ENCODE measurements at regions not wholly inside any gene's neighbourhood (a gene's known extent, or its start where the extent isn't known, plus 50 kb on each side); places are given as distances from the start of the nearest gene placed in this dataset.

GRCh38 chr1:187078321-187078720, 249.6 kb downstream of the PLA2G4A start:
- Histone ChIP-seq H3K4me1 (ENCODE audit: control insufficient read depth in 3 of 3, insufficient read depth in 3 of 3, low read length in 3 of 3) (no peaks in the 10 kb centered on the region), H3K4me3 (ENCODE audit: low read length in 3 of 3) (no peak overlapping the region), H3K9ac (ENCODE audit: low read depth in 1 of 3, low read length in 3 of 3) (no peak overlapping the region), H3K27me3 (ENCODE audit: control insufficient read depth in 3 of 3, insufficient read depth in 3 of 3, low read length in 3 of 3) (no peaks in the 10 kb centered on the region), H3K9me3 (ENCODE audit: control insufficient read depth in 3 of 3, low read length in 3 of 3) (no peaks in the 10 kb centered on the region), H3K27ac (ENCODE audit: low read depth, low read length) (no peak overlapping the region), H3K36me3 (ENCODE audit: control insufficient read depth in 3 of 3, insufficient read depth in 3 of 3, low read length in 3 of 3) (no peaks in the 10 kb centered on the region)

DNA sequence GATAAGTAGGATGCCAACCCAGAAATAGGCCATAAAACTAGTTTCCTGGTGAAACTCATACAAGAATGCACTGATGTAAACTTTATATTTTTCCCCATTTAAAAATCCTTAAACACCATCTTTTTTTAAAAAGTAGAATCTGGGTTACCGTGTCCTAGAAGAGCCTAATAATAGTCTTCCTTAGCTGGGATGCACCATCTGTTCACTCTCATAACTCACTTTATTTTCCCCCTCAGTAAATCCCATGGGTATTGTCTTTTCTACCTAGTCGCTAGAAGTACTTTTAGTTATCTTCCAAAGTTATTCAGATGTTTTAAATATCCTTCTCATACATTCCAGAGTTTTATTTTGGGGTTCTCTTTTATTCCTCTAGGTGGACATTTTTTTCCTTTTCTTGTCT, 250.2 kb downstream of the PLA2G4A start:
- H3K36me3 ChIP-seq (ENCODE audit: control insufficient read depth in 3 of 3, insufficient read depth in 3 of 3, low read length in 3 of 3), result no peaks in the 10 kb centered on the region
- no peaks in the 10 kb centered on the region for H3K27me3 ChIP-seq (ENCODE audit: control insufficient read depth in 3 of 3, insufficient read depth in 3 of 3, low read length in 3 of 3)
- no peaks in the 10 kb centered on the region for H3K9me3 ChIP-seq (ENCODE audit: control insufficient read depth in 3 of 3, low read length in 3 of 3)
- H3K9ac ChIP-seq (ENCODE audit: low read depth in 1 of 3, low read length in 3 of 3), result no peak overlapping the region
- no peak overlapping the region for H3K4me3 ChIP-seq (ENCODE audit: low read length in 3 of 3)
- no peaks in the 10 kb centered on the region for H3K4me1 ChIP-seq (ENCODE audit: control insufficient read depth in 3 of 3, insufficient read depth in 3 of 3, low read length in 3 of 3)
- no peak overlapping the region for H3K27ac ChIP-seq (ENCODE audit: low read depth, low read length)

DNA sequence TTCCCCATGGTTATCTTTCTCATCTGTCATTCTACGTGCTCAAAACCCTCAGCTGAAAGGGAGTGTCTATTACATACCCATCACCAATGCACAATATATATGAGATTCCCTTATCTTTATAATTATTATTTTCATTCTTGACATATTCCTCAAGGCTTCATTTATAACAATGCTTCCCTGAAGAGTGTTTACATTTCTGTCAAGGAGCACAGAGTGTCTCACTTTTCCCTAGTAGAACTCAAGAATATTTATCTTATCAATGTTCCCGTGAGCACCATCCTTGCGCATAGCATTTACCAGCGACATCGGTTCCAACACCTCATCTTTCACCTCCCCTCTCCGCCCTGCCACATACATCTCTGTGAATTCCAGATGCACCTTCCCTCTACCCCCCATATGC, 250.6 kb downstream of the PLA2G4A start:
- Histone ChIP-seq H3K36me3 (ENCODE audit: control insufficient read depth in 3 of 3, insufficient read depth in 3 of 3, low read length in 3 of 3) (no peaks in the 10 kb centered on the region), H3K4me3 (ENCODE audit: low read length in 3 of 3) (no peak overlapping the region), H3K27me3 (ENCODE audit: control insufficient read depth in 3 of 3, insufficient read depth in 3 of 3, low read length in 3 of 3) (no peaks in the 10 kb centered on the region), H3K4me1 (ENCODE audit: control insufficient read depth in 3 of 3, insufficient read depth in 3 of 3, low read length in 3 of 3) (no peaks in the 10 kb centered on the region), H3K9me3 (ENCODE audit: control insufficient read depth in 3 of 3, low read length in 3 of 3) (no peaks in the 10 kb centered on the region), H3K9ac (ENCODE audit: low read depth in 1 of 3, low read length in 3 of 3) (no peak overlapping the region), H3K27ac (ENCODE audit: low read depth, low read length) (no peak overlapping the region)

DNA sequence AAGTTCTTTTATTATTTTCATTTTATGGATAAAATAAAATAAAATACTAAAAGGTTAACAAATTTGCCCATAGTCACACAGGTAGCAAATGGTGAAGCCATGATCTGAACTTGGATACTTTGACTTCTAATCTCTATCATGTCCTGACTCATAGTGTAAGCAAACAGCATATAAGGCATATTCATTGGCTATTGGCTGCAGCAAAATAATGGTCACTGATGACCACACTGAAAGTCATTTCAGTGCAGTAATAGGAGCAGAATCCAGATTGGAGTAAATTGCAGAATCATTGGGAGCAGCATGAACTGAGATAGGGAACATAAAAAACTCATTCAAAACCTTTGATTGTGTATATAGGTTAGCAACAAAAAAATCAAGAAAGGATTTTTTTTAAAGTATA, 262.9 kb downstream of the PLA2G4A start:
- no peaks in the 10 kb centered on the region for H3K4me1 ChIP-seq (ENCODE audit: control insufficient read depth in 3 of 3, insufficient read depth in 3 of 3, low read length in 3 of 3)
- no peak overlapping the region for H3K9ac ChIP-seq (ENCODE audit: low read depth in 1 of 3, low read length in 3 of 3)
- no peak overlapping the region for H3K4me3 ChIP-seq (ENCODE audit: low read length in 3 of 3)
- H3K9me3 ChIP-seq (ENCODE audit: control insufficient read depth in 3 of 3, low read length in 3 of 3), result no peaks in the 10 kb centered on the region
- no peaks in the 10 kb centered on the region for H3K36me3 ChIP-seq (ENCODE audit: control insufficient read depth in 3 of 3, insufficient read depth in 3 of 3, low read length in 3 of 3)
- no peaks in the 10 kb centered on the region for H3K27me3 ChIP-seq (ENCODE audit: control insufficient read depth in 3 of 3, insufficient read depth in 3 of 3, low read length in 3 of 3)
- H3K27ac ChIP-seq (ENCODE audit: low read depth, low read length), result no peak overlapping the region

GRCh38 chr1:187092104-187092503, 263.4 kb downstream of the PLA2G4A start:
- Histone ChIP-seq H3K36me3 (ENCODE audit: control insufficient read depth in 3 of 3, insufficient read depth in 3 of 3, low read length in 3 of 3) (no peaks in the 10 kb centered on the region), H3K9me3 (ENCODE audit: control insufficient read depth in 3 of 3, low read length in 3 of 3) (no peaks in the 10 kb centered on the region), H3K4me3 (ENCODE audit: low read length in 3 of 3) (no peak overlapping the region), H3K27me3 (ENCODE audit: control insufficient read depth in 3 of 3, insufficient read depth in 3 of 3, low read length in 3 of 3) (no peaks in the 10 kb centered on the region), H3K27ac (ENCODE audit: low read depth, low read length) (no peak overlapping the region), H3K9ac (ENCODE audit: low read depth in 1 of 3, low read length in 3 of 3) (no peak overlapping the region), H3K4me1 (ENCODE audit: control insufficient read depth in 3 of 3, insufficient read depth in 3 of 3, low read length in 3 of 3) (no peaks in the 10 kb centered on the region)

- Histone ChIP-seq H3K27ac (ENCODE audit: low read depth, low read length) (no peak overlapping the region), H3K9ac (ENCODE audit: low read depth in 1 of 3, low read length in 3 of 3) (no peak overlapping the region), H3K4me3 (ENCODE audit: low read length in 3 of 3) (no peak overlapping the region), H3K27me3 (ENCODE audit: control insufficient read depth in 3 of 3, insufficient read depth in 3 of 3, low read length in 3 of 3) (no peaks in the 10 kb centered on the region), H3K9me3 (ENCODE audit: control insufficient read depth in 3 of 3, low read length in 3 of 3) (no peaks in the 10 kb centered on the region), H3K4me1 (ENCODE audit: control insufficient read depth in 3 of 3, insufficient read depth in 3 of 3, low read length in 3 of 3) (no peaks in the 10 kb centered on the region), H3K36me3 (ENCODE audit: control insufficient read depth in 3 of 3, insufficient read depth in 3 of 3, low read length in 3 of 3) (no peaks in the 10 kb centered on the region)
These were observed 267.9 kb downstream of the PLA2G4A start for GRCh38 chr1:187096689-187097088.

DNA sequence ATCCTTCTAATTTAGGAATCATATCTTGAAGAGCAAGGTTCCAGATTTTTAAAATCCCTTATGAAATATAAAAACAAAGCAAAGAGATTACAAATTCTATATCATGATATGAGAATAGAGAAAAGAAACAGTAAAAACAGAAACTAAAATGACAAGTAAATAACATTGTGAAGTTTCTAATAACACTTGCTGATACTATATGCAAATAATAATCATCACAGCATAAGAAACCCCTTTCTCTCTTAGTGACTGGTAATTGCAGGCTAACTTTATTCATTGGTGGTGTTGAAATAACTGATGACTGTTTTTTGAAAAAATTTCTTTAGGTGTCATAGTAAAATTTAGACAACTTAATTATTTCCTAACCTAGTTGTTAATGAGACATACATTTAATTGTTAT, 281.6 kb downstream of the PLA2G4A start:
- Histone ChIP-seq H3K9me3 (ENCODE audit: control insufficient read depth in 3 of 3, low read length in 3 of 3) (no peaks in the 10 kb centered on the region), H3K4me1 (ENCODE audit: control insufficient read depth in 3 of 3, insufficient read depth in 3 of 3, low read length in 3 of 3) (no peaks in the 10 kb centered on the region), H3K27me3 (ENCODE audit: control insufficient read depth in 3 of 3, insufficient read depth in 3 of 3, low read length in 3 of 3) (no peaks in the 10 kb centered on the region), H3K27ac (ENCODE audit: low read depth, low read length) (no peak overlapping the region), H3K4me3 (ENCODE audit: low read length in 3 of 3) (no peak overlapping the region), H3K36me3 (ENCODE audit: control insufficient read depth in 3 of 3, insufficient read depth in 3 of 3, low read length in 3 of 3) (no peaks in the 10 kb centered on the region), H3K9ac (ENCODE audit: low read depth in 1 of 3, low read length in 3 of 3) (no peak overlapping the region)

DNA sequence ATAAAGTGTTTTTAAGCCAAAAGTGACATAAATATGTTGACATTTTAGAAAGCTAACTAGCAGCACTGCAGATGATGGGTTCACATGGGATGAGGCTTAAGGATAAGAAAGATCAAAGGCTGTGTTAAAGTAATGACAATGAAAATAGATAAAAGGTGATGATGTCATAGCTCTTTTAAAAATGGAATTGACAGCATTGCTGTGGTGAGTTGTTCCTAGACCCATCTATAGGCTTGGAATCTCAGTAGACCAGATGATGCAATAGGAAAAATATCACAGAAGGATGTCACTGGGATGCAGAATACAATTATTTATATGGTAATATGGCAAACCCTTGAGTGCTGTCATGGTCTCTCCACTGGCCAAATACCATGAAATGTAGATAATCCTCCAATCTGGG, 286.0 kb downstream of the PLA2G4A start:
- no peaks in the 10 kb centered on the region for H3K36me3 ChIP-seq (ENCODE audit: control insufficient read depth in 3 of 3, insufficient read depth in 3 of 3, low read length in 3 of 3)
- H3K9ac ChIP-seq (ENCODE audit: low read depth in 1 of 3, low read length in 3 of 3), result no peak overlapping the region
- H3K4me1 ChIP-seq (ENCODE audit: control insufficient read depth in 3 of 3, insufficient read depth in 3 of 3, low read length in 3 of 3), result no peaks in the 10 kb centered on the region
- H3K27ac ChIP-seq (ENCODE audit: low read depth, low read length), result no peak overlapping the region
- no peak overlapping the region for H3K4me3 ChIP-seq (ENCODE audit: low read length in 3 of 3)
- no peaks in the 10 kb centered on the region for H3K27me3 ChIP-seq (ENCODE audit: control insufficient read depth in 3 of 3, insufficient read depth in 3 of 3, low read length in 3 of 3)
- no peaks in the 10 kb centered on the region for H3K9me3 ChIP-seq (ENCODE audit: control insufficient read depth in 3 of 3, low read length in 3 of 3)

DNA sequence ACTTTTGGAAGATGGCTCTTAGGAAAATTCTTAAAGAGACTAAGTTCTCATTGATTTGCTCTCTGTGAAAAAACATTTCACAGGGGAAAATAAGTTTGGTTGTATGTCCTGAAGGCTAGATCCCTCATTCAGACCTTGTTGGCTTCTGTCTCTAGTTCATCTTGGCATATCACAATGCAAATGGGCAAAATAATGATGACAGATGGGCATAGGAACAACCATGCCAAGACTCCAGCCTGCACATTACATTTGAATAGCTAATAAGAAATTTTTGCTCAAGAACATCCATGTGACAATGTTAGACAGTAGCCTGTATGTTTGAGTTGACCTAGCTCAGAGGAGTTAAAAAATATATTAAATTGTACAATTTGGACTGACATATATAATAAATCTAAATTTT, 292.9 kb downstream of the PLA2G4A start:
- Histone ChIP-seq H3K9me3 (ENCODE audit: control insufficient read depth in 3 of 3, low read length in 3 of 3) (no peaks in the 10 kb centered on the region), H3K27ac (ENCODE audit: low read depth, low read length) (no peak overlapping the region), H3K27me3 (ENCODE audit: control insufficient read depth in 3 of 3, insufficient read depth in 3 of 3, low read length in 3 of 3) (no peaks in the 10 kb centered on the region), H3K4me1 (ENCODE audit: control insufficient read depth in 3 of 3, insufficient read depth in 3 of 3, low read length in 3 of 3) (no peaks in the 10 kb centered on the region), H3K36me3 (ENCODE audit: control insufficient read depth in 3 of 3, insufficient read depth in 3 of 3, low read length in 3 of 3) (no peaks in the 10 kb centered on the region), H3K4me3 (ENCODE audit: low read length in 3 of 3) (no peak overlapping the region), H3K9ac (ENCODE audit: low read depth in 1 of 3, low read length in 3 of 3) (no peak overlapping the region)

DNA sequence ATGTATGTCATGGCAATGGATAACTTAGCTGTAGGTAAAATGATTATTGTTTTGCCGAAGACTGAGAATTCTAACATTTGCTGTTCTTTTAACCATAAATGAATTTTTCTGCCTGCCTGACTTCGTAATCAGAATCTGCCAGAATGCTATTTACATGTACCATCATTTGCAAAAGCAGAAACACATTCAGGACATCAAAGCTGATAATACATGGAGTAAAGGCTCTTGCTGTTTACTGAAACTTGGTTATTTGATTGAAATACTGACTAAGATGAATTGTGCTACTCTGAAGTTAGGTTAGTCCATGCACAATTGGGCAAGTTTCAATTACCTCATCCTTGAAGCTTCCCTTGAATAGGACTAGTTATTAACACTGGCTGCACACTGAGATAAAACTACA, 293.8 kb downstream of the PLA2G4A start:
- Histone ChIP-seq H3K4me1 (ENCODE audit: control insufficient read depth in 3 of 3, insufficient read depth in 3 of 3, low read length in 3 of 3) (no peaks in the 10 kb centered on the region), H3K4me3 (ENCODE audit: low read length in 3 of 3) (no peak overlapping the region), H3K36me3 (ENCODE audit: control insufficient read depth in 3 of 3, insufficient read depth in 3 of 3, low read length in 3 of 3) (no peaks in the 10 kb centered on the region), H3K27me3 (ENCODE audit: control insufficient read depth in 3 of 3, insufficient read depth in 3 of 3, low read length in 3 of 3) (no peaks in the 10 kb centered on the region), H3K9ac (ENCODE audit: low read depth in 1 of 3, low read length in 3 of 3) (no peak overlapping the region), H3K27ac (ENCODE audit: low read depth, low read length) (no peak overlapping the region), H3K9me3 (ENCODE audit: control insufficient read depth in 3 of 3, low read length in 3 of 3) (no peaks in the 10 kb centered on the region)

- no peak overlapping the region for H3K27ac ChIP-seq (ENCODE audit: low read depth, low read length)
- H3K9me3 ChIP-seq (ENCODE audit: control insufficient read depth in 3 of 3, low read length in 3 of 3), result peaks cover 0 to 5% (median 0%) of the 10 kb centered on the region in 3 donors
- H3K4me3 ChIP-seq (ENCODE audit: low read length in 3 of 3), result no peak overlapping the region
- no peaks in the 10 kb centered on the region for H3K27me3 ChIP-seq (ENCODE audit: control insufficient read depth in 3 of 3, insufficient read depth in 3 of 3, low read length in 3 of 3)
- H3K9ac ChIP-seq (ENCODE audit: low read depth in 1 of 3, low read length in 3 of 3), result no peak overlapping the region
- H3K36me3 ChIP-seq (ENCODE audit: control insufficient read depth in 3 of 3, insufficient read depth in 3 of 3, low read length in 3 of 3), result no peaks in the 10 kb centered on the region
- H3K4me1 ChIP-seq (ENCODE audit: control insufficient read depth in 3 of 3, insufficient read depth in 3 of 3, low read length in 3 of 3), result no peaks in the 10 kb centered on the region
These were observed 300.4 kb downstream of the PLA2G4A start for GRCh38 chr1:187129132-187129531.

All from skeletal muscle tissue (tissue), 3 donors.